ENCODE measurements at regions not wholly inside any gene's neighbourhood (a gene's known extent, or its start where the extent isn't known, plus 50 kb on each side); places are given as distances from the start of the nearest gene placed in this dataset.

GRCh38 chr9:13992138-13993088, 321.5 kb downstream of the NFIB start:
- H3K4me3 ChIP-seq (ENCODE audit: low read depth in 2 of 2, low read length in 2 of 2) = no peak overlapping the region
- no peaks in the 10 kb centered on the region for H3K27me3 ChIP-seq (ENCODE audit: control insufficient read depth, insufficient read depth, low read length)
- TF ChIP-seq TCF7L2 (IDR thresholded peaks at IDR 0.05; ENCODE audit: low read depth, low read length) (no peak), POLR2AphosphoS5 (IDR thresholded peaks at IDR 0.05; ENCODE audit: low read depth, low read length) (no peak), SIN3A (IDR thresholded peaks at IDR 0.05; ENCODE audit: borderline replicate concordance, insufficient read depth, low read depth, low read length) (no peak), CTCF (IDR thresholded peaks at IDR 0.05) (no peak), REST (IDR thresholded peaks at IDR 0.05; ENCODE audit: insufficient read depth in 1 of 2, low read depth in 2 of 2, low read length in 1 of 2) (no peak)
- no peaks in the 10 kb centered on the region for H3K4me1 ChIP-seq (ENCODE audit: control insufficient read depth, insufficient read depth, low read length)
- ChIA-PET POLR2A (no interaction called here), CTCF (no interaction called here)
- intact Hi-C loops (cut with micrococcal nuclease; ENCODE audit: unreplicated experiment) (no loop called here), in situ Hi-C loops (cut with HindIII; ENCODE audit: low pct_unique_long_range_greater_than_20kb, low sequenced_read_pairs) (no loop called here)
- H3K9me3 ChIP-seq (ENCODE audit: control insufficient read depth, insufficient read depth, low read depth, low read length) = no peaks in the 10 kb centered on the region
- BruUV-seq (replicated peaks) = no TSS peak
- no peak for DNase-seq (ENCODE audit: low read depth, low spot score)
- no peak for ATAC-seq
- no peaks in the 10 kb centered on the region for H3K36me3 ChIP-seq (ENCODE audit: control insufficient read depth, insufficient read depth, low read length)
- H3K27ac ChIP-seq (ENCODE audit: low read length) = no peak overlapping the region

GRCh38 chr9:13991395-13991794, 322.5 kb downstream of the NFIB start:
- ATAC-seq (no peak), DNase-seq (ENCODE audit: low read depth, low spot score) (no peak)
- H3K36me3 ChIP-seq (ENCODE audit: control insufficient read depth, insufficient read depth, low read length) = no peaks in the 10 kb centered on the region
- H3K9me3 ChIP-seq (ENCODE audit: control insufficient read depth, insufficient read depth, low read depth, low read length) = no peaks in the 10 kb centered on the region
- no peak overlapping the region for H3K4me3 ChIP-seq (ENCODE audit: low read depth in 2 of 2, low read length in 2 of 2)
- TF ChIP-seq POLR2AphosphoS5 (IDR thresholded peaks at IDR 0.05; ENCODE audit: low read depth, low read length) (no peak), TCF7L2 (IDR thresholded peaks at IDR 0.05; ENCODE audit: low read depth, low read length) (no peak), REST (IDR thresholded peaks at IDR 0.05; ENCODE audit: insufficient read depth in 1 of 2, low read depth in 2 of 2, low read length in 1 of 2) (no peak), SIN3A (IDR thresholded peaks at IDR 0.05; ENCODE audit: borderline replicate concordance, insufficient read depth, low read depth, low read length) (no peak), CTCF (IDR thresholded peaks at IDR 0.05) (no peak)
- CTCF ChIA-PET = no interaction called here
- in situ Hi-C loops (cut with HindIII; ENCODE audit: low pct_unique_long_range_greater_than_20kb, low sequenced_read_pairs) (no loop called here), intact Hi-C loops (cut with micrococcal nuclease; ENCODE audit: unreplicated experiment) (no loop called here)
- POLR2A ChIA-PET = no interaction called here
- no peak overlapping the region for H3K27ac ChIP-seq (ENCODE audit: low read length)
- no peaks in the 10 kb centered on the region for H3K4me1 ChIP-seq (ENCODE audit: control insufficient read depth, insufficient read depth, low read length)
- no peaks in the 10 kb centered on the region for H3K27me3 ChIP-seq (ENCODE audit: control insufficient read depth, insufficient read depth, low read length)
- no TSS peak for BruUV-seq (replicated peaks)
